Liver (tissue), 7 donors: ENCODE measurements at regions not wholly inside any gene's neighbourhood (a gene's known extent, or its start where the extent isn't known, plus 50 kb on each side); places are given as distances from the start of the nearest gene placed in this dataset.

Source experiments
- DNase-seq: peaks from one replicate; pipeline ENCODE4 v3.0.0-alpha.2; 2017; ENCODE audit warnings: low spot score
- H3K27ac ChIP-seq, 2 donors: one replicate each; pipeline ENCODE4 v1.7.0; 2013; ENCODE audit warnings: inconsistent platforms in 2 of 2, low read length in 2 of 2, control low read depth in 1 of 2, low read depth in 1 of 2, mild to moderate bottlenecking in 1 of 2
- H3K27me3 ChIP-seq, 4 donors: one replicate each; pipeline versions ENCODE4 v1.6.1 to v1.7.0; 2013; ENCODE audit warnings: low read length in 3 of 4, inconsistent platforms in 1 of 4, mild to moderate bottlenecking in 1 of 4, moderate library complexity in 1 of 4; ENCODE audit not compliant: control insufficient read depth in 4 of 4, insufficient read depth in 4 of 4
- H3K36me3 ChIP-seq, 4 donors: one replicate each; pipeline versions ENCODE4 v1.6.1 to v1.7.0; 2013; ENCODE audit warnings: low read length in 3 of 4, mild to moderate bottlenecking in 3 of 4, low read depth in 1 of 4, moderate library complexity in 1 of 4; ENCODE audit not compliant: control insufficient read depth in 4 of 4, insufficient read depth in 3 of 4
- H3K4me1 ChIP-seq, 4 donors: one replicate each; pipeline versions ENCODE4 v1.6.1 to v1.7.0; 2013; ENCODE audit warnings: low read length in 3 of 4, mild to moderate bottlenecking in 3 of 4, moderate library complexity in 1 of 4; ENCODE audit not compliant: control insufficient read depth in 4 of 4, insufficient read depth in 4 of 4
- H3K4me3 ChIP-seq, 3 donors: one replicate each; pipeline versions ENCODE4 v1.6.1 to v1.7.0; 2013; ENCODE audit warnings: low read length in 3 of 3, control low read depth in 1 of 3, low read depth in 1 of 3, mild to moderate bottlenecking in 1 of 3
- H3K9ac ChIP-seq, 2 donors: one replicate each; pipeline ENCODE4 v1.7.0; 2013; ENCODE audit warnings: low read length in 2 of 2, mild to moderate bottlenecking in 2 of 2, moderate library complexity in 2 of 2, control low read depth in 1 of 2, low read depth in 1 of 2
- H3K9me3 ChIP-seq, 4 donors: one replicate each; pipeline versions ENCODE4 v1.6.1 to v1.7.0; 2013; ENCODE audit warnings: low read length in 3 of 4; ENCODE audit not compliant: control insufficient read depth in 4 of 4
- ATF3 ChIP-seq: IDR thresholded peaks from 2 replicates; pipeline ENCODE4 v1.6.1; 2016; ENCODE audit warnings: antibody characterized with exemption
- EGR1 ChIP-seq, 2 donors: IDR thresholded peaks; 2 replicates each; pipeline ENCODE4 v1.6.1; 2016 to 2018; ENCODE audit warnings: antibody characterized with exemption in 2 of 2, low read depth in 2 of 2
- FOXA1 ChIP-seq: IDR thresholded peaks from 2 replicates; pipeline ENCODE4 v1.6.1; 2016; ENCODE audit warnings: antibody characterized with exemption
- HNF4A ChIP-seq, 2 donors: conservative IDR thresholded peaks; 2 replicates each; pipeline ENCODE4 v1.6.1; 2016; ENCODE audit warnings: antibody characterized with exemption in 2 of 2, mild to moderate bottlenecking in 2 of 2
- JUND ChIP-seq, 2 donors: IDR thresholded peaks; 2 replicates each; pipeline ENCODE4 v1.6.1; 2016; ENCODE audit warnings: antibody characterized with exemption in 2 of 2
- MAX ChIP-seq: IDR thresholded peaks from 2 replicates; pipeline ENCODE4 v1.6.1; 2016; ENCODE audit warnings: antibody characterized with exemption
- NR2F2 ChIP-seq: IDR thresholded peaks from 2 replicates; pipeline ENCODE4 v1.6.1; 2016; ENCODE audit warnings: antibody characterized with exemption
- RAD21 ChIP-seq, 2 donors: IDR thresholded peaks; 2 replicates each; pipeline ENCODE4 v1.6.1; 2016; ENCODE audit warnings: antibody characterized with exemption in 2 of 2, mild to moderate bottlenecking in 2 of 2
- REST ChIP-seq: IDR thresholded peaks from 2 replicates; pipeline ENCODE4 v1.6.1; 2016; ENCODE audit warnings: antibody characterized with exemption, mild to moderate bottlenecking
- SP1 ChIP-seq: IDR thresholded peaks from 2 replicates; pipeline ENCODE4 v1.6.1; 2018; ENCODE audit warnings: antibody characterized with exemption, mild to moderate bottlenecking
- YY1 ChIP-seq: IDR thresholded peaks from 2 replicates; pipeline ENCODE4 v1.6.1; 2016; ENCODE audit warnings: antibody characterized with exemption, mild to moderate bottlenecking
- ZBTB33 ChIP-seq: IDR thresholded peaks from 2 replicates; pipeline ENCODE4 v1.6.1; 2016; ENCODE audit warnings: antibody characterized with exemption
- WGBS: extraction: QIAGEN DNeasy Blood & Tissue Kit; methylation state at CpG from one replicate; pipeline ENCODE4 v1.1.7; 2013; 5-methylcytosine and 5-hydroxymethylcytosine counted together
- donor health status: healthy.
- donor health status: healthy.
- donor health status: healthy.
- donor health status: healthy.

- TF ChIP-seq REST (no peak), HNF4A (conservative IDR thresholded peaks at IDR 0.05) (no peak), SP1 (no peak)
Measured at GRCh38 chr18:76251691-76252090, 243.4 kb downstream of the ZNF516 start (continued).

- H3K4me1 ChIP-seq: no peaks in the 10 kb centered on the region
- TF ChIP-seq EGR1 (IDR thresholded peaks at IDR 0.05; ENCODE audit: low read depth in 2 of 2) (no peak), ZBTB33 (no peak), FOXA1 (no peak), MAX (no peak), JUND (IDR thresholded peaks at IDR 0.05) (no peak), HNF4A (conservative IDR thresholded peaks at IDR 0.05) (no peak), ATF3 (no peak), RAD21 (IDR thresholded peaks at IDR 0.05) (no peak)
- no peaks in the 10 kb centered on the region for H3K9me3 ChIP-seq
- no peak overlapping the region for H3K4me3 ChIP-seq
- H3K27ac ChIP-seq: no peak overlapping the region
- H3K36me3 ChIP-seq: no peaks in the 10 kb centered on the region
- peaks cover 0 to 3% (median 0%) of the 10 kb centered on the region in 4 donors for H3K27me3 ChIP-seq
- no peak overlapping the region for H3K9ac ChIP-seq
- no peak for DNase-seq
- WGBS: 72% methylated on average over 4 of the region's 4 CpGs
Measured at GRCh38 chr18:76246590-76246989, 248.5 kb downstream of the ZNF516 start.

- TF ChIP-seq FOXA1 (no peak), YY1 (no peak), NR2F2 (no peak), ATF3 (no peak)
- WGBS: 76% methylated on average over 12 of the region's 12 CpGs
- no peaks in the 10 kb centered on the region for H3K36me3 ChIP-seq
- peaks cover 0 to 11% (median 2%) of the 10 kb centered on the region in 4 donors for H3K9me3 ChIP-seq
- H3K4me3 ChIP-seq: no peak overlapping the region
- no peak overlapping the region for H3K9ac ChIP-seq
- H3K27ac ChIP-seq: no peak overlapping the region
- DNase-seq: no peak
- H3K4me1 ChIP-seq: no peaks in the 10 kb centered on the region
- no peaks in the 10 kb centered on the region for H3K27me3 ChIP-seq
Measured at GRCh38 chr18:76234676-76235060, 260.4 kb downstream of the ZNF516 start.
